ENCODE measurements at regions not wholly inside any gene's neighbourhood (a gene's known extent, or its start where the extent isn't known, plus 50 kb on each side); places are given as distances from the start of the nearest gene placed in this dataset.

GRCh38 chr3:81249540-81250029, 511.9 kb downstream of the GBE1 start:
- TF ChIP-seq POLR2AphosphoS5 (IDR thresholded peaks at IDR 0.05) = no peak
- no peak for TF ChIP-seq CTCF (IDR thresholded peaks at IDR 0.05)
- TF ChIP-seq POLR2A (IDR thresholded peaks at IDR 0.05) = no peak
